ENCODE measurements at regions not wholly inside any gene's neighbourhood (a gene's known extent, or its start where the extent isn't known, plus 50 kb on each side); places are given as distances from the start of the nearest gene placed in this dataset.

DNA sequence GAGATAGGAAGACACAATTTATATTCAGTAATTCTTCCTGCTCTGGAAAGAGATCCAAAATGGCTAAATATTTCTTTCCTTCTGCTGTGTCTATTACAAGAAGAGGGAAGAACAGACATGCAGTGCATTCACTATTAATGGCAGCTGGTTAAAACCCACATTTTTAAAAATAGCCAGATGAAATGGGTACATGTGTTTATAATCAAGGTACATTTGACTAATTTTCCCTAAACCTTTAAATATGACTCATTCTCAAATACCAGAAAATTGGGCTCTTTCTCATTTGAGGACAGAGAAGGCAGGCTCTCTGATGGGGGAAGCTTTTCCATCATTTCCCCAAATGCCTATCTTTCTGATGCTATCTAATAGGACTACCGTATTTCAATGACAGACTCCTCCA, 215.7 kb upstream of the HABP2 start:
- TF ChIP-seq, protein P1, sequence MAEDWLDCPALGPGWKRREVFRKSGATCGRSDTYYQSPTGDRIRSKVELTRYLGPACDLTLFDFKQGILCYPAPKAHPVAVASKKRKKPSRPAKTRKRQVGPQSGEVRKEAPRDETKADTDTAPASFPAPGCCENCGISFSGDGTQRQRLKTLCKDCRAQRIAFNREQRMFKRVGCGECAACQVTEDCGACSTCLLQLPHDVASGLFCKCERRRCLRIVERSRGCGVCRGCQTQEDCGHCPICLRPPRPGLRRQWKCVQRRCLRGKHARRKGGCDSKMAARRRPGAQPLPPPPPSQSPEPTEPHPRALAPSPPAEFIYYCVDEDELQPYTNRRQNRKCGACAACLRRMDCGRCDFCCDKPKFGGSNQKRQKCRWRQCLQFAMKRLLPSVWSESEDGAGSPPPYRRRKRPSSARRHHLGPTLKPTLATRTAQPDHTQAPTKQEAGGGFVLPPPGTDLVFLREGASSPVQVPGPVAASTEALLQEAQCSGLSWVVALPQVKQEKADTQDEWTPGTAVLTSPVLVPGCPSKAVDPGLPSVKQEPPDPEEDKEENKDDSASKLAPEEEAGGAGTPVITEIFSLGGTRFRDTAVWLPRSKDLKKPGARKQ (CRISPR knock-in tag; IDR thresholded peaks at IDR 0.05), result no peak
- TF ChIP-seq, protein P2, sequence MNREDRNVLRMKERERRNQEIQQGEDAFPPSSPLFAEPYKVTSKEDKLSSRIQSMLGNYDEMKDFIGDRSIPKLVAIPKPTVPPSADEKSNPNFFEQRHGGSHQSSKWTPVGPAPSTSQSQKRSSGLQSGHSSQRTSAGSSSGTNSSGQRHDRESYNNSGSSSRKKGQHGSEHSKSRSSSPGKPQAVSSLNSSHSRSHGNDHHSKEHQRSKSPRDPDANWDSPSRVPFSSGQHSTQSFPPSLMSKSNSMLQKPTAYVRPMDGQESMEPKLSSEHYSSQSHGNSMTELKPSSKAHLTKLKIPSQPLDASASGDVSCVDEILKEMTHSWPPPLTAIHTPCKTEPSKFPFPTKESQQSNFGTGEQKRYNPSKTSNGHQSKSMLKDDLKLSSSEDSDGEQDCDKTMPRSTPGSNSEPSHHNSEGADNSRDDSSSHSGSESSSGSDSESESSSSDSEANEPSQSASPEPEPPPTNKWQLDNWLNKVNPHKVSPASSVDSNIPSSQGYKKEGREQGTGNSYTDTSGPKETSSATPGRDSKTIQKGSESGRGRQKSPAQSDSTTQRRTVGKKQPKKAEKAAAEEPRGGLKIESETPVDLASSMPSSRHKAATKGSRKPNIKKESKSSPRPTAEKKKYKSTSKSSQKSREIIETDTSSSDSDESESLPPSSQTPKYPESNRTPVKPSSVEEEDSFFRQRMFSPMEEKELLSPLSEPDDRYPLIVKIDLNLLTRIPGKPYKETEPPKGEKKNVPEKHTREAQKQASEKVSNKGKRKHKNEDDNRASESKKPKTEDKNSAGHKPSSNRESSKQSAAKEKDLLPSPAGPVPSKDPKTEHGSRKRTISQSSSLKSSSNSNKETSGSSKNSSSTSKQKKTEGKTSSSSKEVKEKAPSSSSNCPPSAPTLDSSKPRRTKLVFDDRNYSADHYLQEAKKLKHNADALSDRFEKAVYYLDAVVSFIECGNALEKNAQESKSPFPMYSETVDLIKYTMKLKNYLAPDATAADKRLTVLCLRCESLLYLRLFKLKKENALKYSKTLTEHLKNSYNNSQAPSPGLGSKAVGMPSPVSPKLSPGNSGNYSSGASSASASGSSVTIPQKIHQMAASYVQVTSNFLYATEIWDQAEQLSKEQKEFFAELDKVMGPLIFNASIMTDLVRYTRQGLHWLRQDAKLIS (CRISPR knock-in tag; IDR thresholded peaks at IDR 0.05), result no peak
- TF ChIP-seq, protein P3, sequence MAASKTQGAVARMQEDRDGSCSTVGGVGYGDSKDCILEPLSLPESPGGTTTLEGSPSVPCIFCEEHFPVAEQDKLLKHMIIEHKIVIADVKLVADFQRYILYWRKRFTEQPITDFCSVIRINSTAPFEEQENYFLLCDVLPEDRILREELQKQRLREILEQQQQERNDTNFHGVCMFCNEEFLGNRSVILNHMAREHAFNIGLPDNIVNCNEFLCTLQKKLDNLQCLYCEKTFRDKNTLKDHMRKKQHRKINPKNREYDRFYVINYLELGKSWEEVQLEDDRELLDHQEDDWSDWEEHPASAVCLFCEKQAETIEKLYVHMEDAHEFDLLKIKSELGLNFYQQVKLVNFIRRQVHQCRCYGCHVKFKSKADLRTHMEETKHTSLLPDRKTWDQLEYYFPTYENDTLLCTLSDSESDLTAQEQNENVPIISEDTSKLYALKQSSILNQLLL (CRISPR knock-in tag; IDR thresholded peaks at IDR 0.05; ENCODE audit: borderline replicate concordance), result no peak
- TF ChIP-seq, protein P4, sequence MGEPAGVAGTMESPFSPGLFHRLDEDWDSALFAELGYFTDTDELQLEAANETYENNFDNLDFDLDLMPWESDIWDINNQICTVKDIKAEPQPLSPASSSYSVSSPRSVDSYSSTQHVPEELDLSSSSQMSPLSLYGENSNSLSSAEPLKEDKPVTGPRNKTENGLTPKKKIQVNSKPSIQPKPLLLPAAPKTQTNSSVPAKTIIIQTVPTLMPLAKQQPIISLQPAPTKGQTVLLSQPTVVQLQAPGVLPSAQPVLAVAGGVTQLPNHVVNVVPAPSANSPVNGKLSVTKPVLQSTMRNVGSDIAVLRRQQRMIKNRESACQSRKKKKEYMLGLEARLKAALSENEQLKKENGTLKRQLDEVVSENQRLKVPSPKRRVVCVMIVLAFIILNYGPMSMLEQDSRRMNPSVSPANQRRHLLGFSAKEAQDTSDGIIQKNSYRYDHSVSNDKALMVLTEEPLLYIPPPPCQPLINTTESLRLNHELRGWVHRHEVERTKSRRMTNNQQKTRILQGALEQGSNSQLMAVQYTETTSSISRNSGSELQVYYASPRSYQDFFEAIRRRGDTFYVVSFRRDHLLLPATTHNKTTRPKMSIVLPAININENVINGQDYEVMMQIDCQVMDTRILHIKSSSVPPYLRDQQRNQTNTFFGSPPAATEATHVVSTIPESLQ (CRISPR knock-in tag; IDR thresholded peaks at IDR 0.05), result no peak
- TF ChIP-seq EZH2 (IDR thresholded peaks at IDR 0.05; ENCODE audit: borderline replicate concordance, low read depth, low read length) (no peak), MIER1 (IDR thresholded peaks at IDR 0.05; ENCODE audit: low read depth) (no peak)
- TF ChIP-seq, protein P5, sequence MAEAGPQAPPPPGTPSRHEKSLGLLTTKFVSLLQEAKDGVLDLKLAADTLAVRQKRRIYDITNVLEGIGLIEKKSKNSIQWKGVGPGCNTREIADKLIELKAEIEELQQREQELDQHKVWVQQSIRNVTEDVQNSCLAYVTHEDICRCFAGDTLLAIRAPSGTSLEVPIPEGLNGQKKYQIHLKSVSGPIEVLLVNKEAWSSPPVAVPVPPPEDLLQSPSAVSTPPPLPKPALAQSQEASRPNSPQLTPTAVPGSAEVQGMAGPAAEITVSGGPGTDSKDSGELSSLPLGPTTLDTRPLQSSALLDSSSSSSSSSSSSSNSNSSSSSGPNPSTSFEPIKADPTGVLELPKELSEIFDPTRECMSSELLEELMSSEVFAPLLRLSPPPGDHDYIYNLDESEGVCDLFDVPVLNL (CRISPR knock-in tag; IDR thresholded peaks at IDR 0.05; ENCODE audit: low read depth), result no peak
- CTCF ChIA-PET (ENCODE audit: low intra/inter-chr PET ratio), result no interaction called here
- Histone ChIP-seq H3K9me3 (replicated peaks; ENCODE audit: control insufficient read depth, insufficient read depth, low read depth, low read length) (no peaks in the 10 kb centered on the region), H3K4me2 (ENCODE audit: insufficient read depth, low read length) (no peak overlapping the region), H3K4me1 (replicated peaks in 1 of 2; ENCODE audit: control insufficient read depth in 2 of 2, insufficient read depth in 2 of 2, low read length in 2 of 2) (no peaks in the 10 kb centered on the region), H3K9ac (ENCODE audit: insufficient read depth in 1 of 2, low read depth in 2 of 2, low read length in 2 of 2) (no peak overlapping the region), H3K4me3 (no peak overlapping the region), H3K79me2 (ENCODE audit: control insufficient read depth, insufficient read depth, low read length) (no peaks in the 10 kb centered on the region), H3K27ac (ENCODE audit: extremely low read depth, low read depth, low read length) (no peak overlapping the region), H3K27me3 (ENCODE audit: control insufficient read depth in 2 of 2, insufficient read depth in 2 of 2, low read length in 2 of 2) (no peaks in the 10 kb centered on the region; a peak in 1 of 5 replicates), H4K20me1 (replicated peaks; ENCODE audit: control insufficient read depth, insufficient read depth, low read length) (no peaks in the 10 kb centered on the region), H2AFZ (ENCODE audit: low read depth, low read length) (no peak overlapping the region), H3K36me3 (ENCODE audit: control insufficient read depth, insufficient read depth, low read length) (no peaks in the 10 kb centered on the region), H3K9me1 (ENCODE audit: control insufficient read depth, insufficient read depth, low read length) (no peaks in the 10 kb centered on the region)
- DNase-seq (ENCODE audit: extremely low read depth in 1 of 4, low spot score in 3 of 4) (no peak), FAIRE-seq (no peak), ATAC-seq (no peak)
- intact Hi-C loops (cut with micrococcal nuclease), result no loop called here
- no TSS peak for BruUV-seq (replicated peaks)
- in situ Hi-C loops (cut with MboI), result no loop called here
- whole genome bisulfite sequencing (ENCODE audit: insufficient coverage, low coverage, missing lambda C conversion rate), result 0% methylated on average over 1 of the region's 1 CpG
- POLR2A ChIA-PET, result no interaction called here

Measured in K562 (cell line).